Adrenal gland (tissue), 9 donors: ENCODE measurements at regions not wholly inside any gene's neighbourhood (a gene's known extent, or its start where the extent isn't known, plus 50 kb on each side); places are given as distances from the start of the nearest gene placed in this dataset.
A peak's percentile ranks its signal among the peaks of the same experiment; 100 is the strongest.

ENCODE experiments used
- DNase-seq, 7 donors: peaks; one replicate each; pipeline ENCODE4 v3.0.0-alpha.2; 2019 to 2020
- H3K27ac ChIP-seq, 5 donors: fragments of 200-600 bp; sonication (generic) in 4 of 5; 1 replicate in 3 of 5; 2 replicates in 2 of 5; pipeline versions ENCODE4 v1.5.1 to v1.8.0; 2016 to 2020; ENCODE audit warnings: mild to moderate bottlenecking in 1 of 5
- H3K27me3 ChIP-seq: fragments of 200-600 bp; 2 replicates; pipeline ENCODE4 v1.8.0; 2021
- H3K36me3 ChIP-seq, 2 donors: fragments of 200-600 bp; replicated peaks in 1 of 2; 1 replicate in 1 of 2; 2 replicates in 1 of 2; pipeline versions ENCODE4 v1.5.1 to v1.8.0; 2018 to 2022
- H3K4me1 ChIP-seq, 2 donors: fragments of 200-600 bp; replicated peaks in 1 of 2; 1 replicate in 1 of 2; 2 replicates in 1 of 2; pipeline versions ENCODE4 v1.5.1 to v1.8.0; 2018 to 2021
- H3K4me3 ChIP-seq, 4 donors: fragments of 200-600 bp; sonication (generic) in 3 of 4; one replicate each; pipeline ENCODE4 v1.5.1; 2016 to 2018
- H3K9me3 ChIP-seq, 3 donors: fragments of 200-600 bp; sonication (generic) in 1 of 3; replicated peaks in 1 of 3; 1 replicate in 2 of 3; 2 replicates in 1 of 3; pipeline versions ENCODE4 v1.5.1 to v1.8.0; 2016 to 2021
- CTCF ChIP-seq, 6 experiments: fragments of 450-650 bp in 4 of 6; fragments of 200-600 bp in 2 of 6; sonication (generic) in 1 of 6; IDR thresholded peaks; 1 replicate in 5 of 6; 2 replicates in 1 of 6; pipeline versions ENCODE4 v1.5.1 to v1.8.0; 2016 to 2021; ENCODE audit warnings: antibody characterized with exemption in 6 of 6, mild to moderate bottlenecking in 2 of 6, moderate library complexity in 1 of 6
- POLR2A ChIP-seq, 2 donors: fragments of 450-650 bp; IDR thresholded peaks; one replicate each; pipeline ENCODE4 v1.6.1; 2017; ENCODE audit warnings: antibody characterized with exemption in 2 of 2, mild to moderate bottlenecking in 2 of 2, moderate library complexity in 1 of 2
- WGBS, 4 donors: extraction: QIAGEN DNeasy Blood & Tissue Kit in 2 of 4; methylation state at CpG; one replicate each; pipeline versions ENCODE4 v1.1.5 to v1.1.7; 2013 to 2017; 5-methylcytosine and 5-hydroxymethylcytosine counted together
- intact Hi-C, 2 donors: fragments of 100-400 bp; cut with DNase I; formaldehyde crosslinking; loops; one replicate each; pipeline versions ENCODE4 v1.14.1 to v1.15.0; 2022 to 2023
- donor health status: healthy with polysubstance abuse.
- donor health status: Bipolar disorder and iron deficiency.
- donor health status: DM: yes; HTN: yes; CAD: no.
- donor health status: DM: no; HTN: no; CAD: no.
- donor health status: DM: no; HTN: no; CAD: no.

GRCh38 chr17:74055508-74056160 is 147.8 kb upstream of the RPL38 start:
- no peaks in the 10 kb centered on the region for H3K9me3 ChIP-seq
- H3K4me3 ChIP-seq, result no peak overlapping the region
- DNase-seq, result no peak
- no peaks in the 10 kb centered on the region for H3K27me3 ChIP-seq
- TF ChIP-seq CTCF (IDR thresholded peaks at IDR 0.05), result no peak
- TF ChIP-seq POLR2A (IDR thresholded peaks at IDR 0.05), result no peak
- 58 to 75% (median 68%) methylated on average over 7 to 11 of the region's 11 CpGs for WGBS, 4 donors
- no peaks in the 10 kb centered on the region for H3K4me1 ChIP-seq
- H3K27ac ChIP-seq, result no peak overlapping the region
- intact Hi-C loops, result no loop called here
- no peaks in the 10 kb centered on the region for H3K36me3 ChIP-seq

GRCh38 chr17:74059479-74060240 is 143.8 kb upstream of the RPL38 start:
- H3K4me1 ChIP-seq, result no peaks in the 10 kb centered on the region
- 62 to 67% (median 64%) methylated on average over 4 of the region's 4 CpGs for WGBS, 4 donors
- H3K9me3 ChIP-seq, result no peaks in the 10 kb centered on the region
- H3K27me3 ChIP-seq, result no peaks in the 10 kb centered on the region
- no peak overlapping the region for H3K27ac ChIP-seq
- no peak overlapping the region for H3K4me3 ChIP-seq
- intact Hi-C loops, result no loop called here
- no peaks in the 10 kb centered on the region for H3K36me3 ChIP-seq
- DNase-seq, result peak in 1 of 7 donors; percentile 73
- no peak for TF ChIP-seq POLR2A (IDR thresholded peaks at IDR 0.05)
- TF ChIP-seq CTCF (IDR thresholded peaks at IDR 0.05), result no peak

- Histone ChIP-seq H3K9me3 (no peaks in the 10 kb centered on the region), H3K36me3 (no peaks in the 10 kb centered on the region), H3K27me3 (no peaks in the 10 kb centered on the region), H3K4me3 (no peak overlapping the region), H3K27ac (no peak overlapping the region), H3K4me1 (no peaks in the 10 kb centered on the region)
- intact Hi-C loops, result no loop called here
- no peak for DNase-seq
- WGBS, 4 donors, result 67 to 76% (median 70%) methylated on average over 5 of the region's 5 CpGs
- TF ChIP-seq POLR2A (IDR thresholded peaks at IDR 0.05) (no peak), CTCF (IDR thresholded peaks at IDR 0.05) (no peak)
Measured at GRCh38 chr17:74061758-74062157, 141.7 kb upstream of the RPL38 start.

GRCh38 chr17:74062234-74062633 is 141.2 kb upstream of the RPL38 start:
- TF ChIP-seq POLR2A (IDR thresholded peaks at IDR 0.05) (no peak), CTCF (IDR thresholded peaks at IDR 0.05) (no peak)
- Histone ChIP-seq H3K9me3 (no peaks in the 10 kb centered on the region), H3K27ac (no peak overlapping the region), H3K36me3 (no peaks in the 10 kb centered on the region), H3K4me1 (no peaks in the 10 kb centered on the region), H3K4me3 (no peak overlapping the region), H3K27me3 (no peaks in the 10 kb centered on the region)
- WGBS, 4 donors, result 66 to 77% (median 72%) methylated on average over 3 of the region's 3 CpGs
- DNase-seq, result no peak
- intact Hi-C loops, result no loop called here
